ENCODE measurements at regions not wholly inside any gene's neighbourhood (a gene's known extent, or its start where the extent isn't known, plus 50 kb on each side); places are given as distances from the start of the nearest gene placed in this dataset.
"Not testable (repeated sequence)": the region's sequence is repeated elsewhere in the genome, so short reads cannot be mapped to it uniquely, and the experiment has no call there.

- no peak for DNase-seq (ENCODE audit: low read depth)
Observed at GRCh38 chr5:68116408-68116807, 99.1 kb upstream of the PIK3R1 start.

GRCh38 chr5:68115584-68115983 is 100.0 kb upstream of the PIK3R1 start:
- no peak for DNase-seq (ENCODE audit: low read depth)

GRCh38 chr5:68114378-68115040 is 101.0 kb upstream of the PIK3R1 start:
- peak; percentile 88 for DNase-seq (ENCODE audit: low read depth)

- no peak for DNase-seq (ENCODE audit: low read depth)
Observed at GRCh38 chr5:68112658-68113057, 102.9 kb upstream of the PIK3R1 start.

DNA sequence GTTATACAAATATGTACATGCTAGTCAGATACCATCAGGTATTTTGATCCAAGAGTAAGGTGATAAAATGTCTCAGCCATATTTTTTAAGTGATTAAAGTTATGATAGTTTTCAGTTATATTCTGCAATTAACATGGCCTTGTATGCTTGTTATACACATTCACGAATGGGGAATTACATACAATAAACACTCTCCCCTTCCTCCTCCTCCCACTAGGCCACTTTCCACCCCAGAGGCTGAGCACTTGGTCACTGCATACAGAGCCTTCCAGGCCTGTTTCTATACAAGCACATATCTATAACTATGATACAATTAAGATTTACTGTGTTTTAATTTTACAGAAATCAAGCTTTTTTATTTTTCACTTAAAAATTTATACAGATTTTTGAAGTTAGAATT is 104.7 kb upstream of the PIK3R1 start:
- DNase-seq (ENCODE audit: low read depth), result no peak

- no peak for DNase-seq (ENCODE audit: low read depth)
Observed at GRCh38 chr5:68110264-68110663, 105.3 kb upstream of the PIK3R1 start.

GRCh38 chr5:68104217-68104616 is 111.3 kb upstream of the PIK3R1 start:
- not testable (repeated sequence) for DNase-seq (ENCODE audit: low read depth)

GRCh38 chr5:68103297-68103696 is 112.3 kb upstream of the PIK3R1 start:
- not testable (repeated sequence) for DNase-seq (ENCODE audit: low read depth)

DNA sequence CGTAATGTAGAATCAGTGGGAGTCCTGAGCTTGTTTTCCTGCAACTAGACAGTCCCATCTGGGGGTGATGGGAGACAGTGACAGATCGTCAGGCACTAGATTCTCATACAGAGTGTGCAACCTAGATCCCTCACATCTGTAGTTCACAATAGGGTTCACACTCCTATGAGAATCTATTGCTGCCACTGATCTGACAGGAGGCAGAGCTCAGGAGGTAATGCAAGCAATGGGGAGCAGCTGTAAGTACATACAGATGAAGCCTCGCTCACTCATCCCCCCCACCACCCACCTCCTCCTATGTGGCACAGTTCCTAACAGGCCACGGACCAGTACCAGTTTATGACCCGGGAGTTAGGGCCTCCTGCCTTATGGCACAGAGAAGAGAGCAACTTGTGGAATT is 116.2 kb upstream of the PIK3R1 start:
- DNase-seq (ENCODE audit: low read depth), result no peak

GRCh38 chr5:68093455-68094159 is 121.9 kb upstream of the PIK3R1 start:
- peak; percentile 41 for DNase-seq (ENCODE audit: low read depth)

DNA sequence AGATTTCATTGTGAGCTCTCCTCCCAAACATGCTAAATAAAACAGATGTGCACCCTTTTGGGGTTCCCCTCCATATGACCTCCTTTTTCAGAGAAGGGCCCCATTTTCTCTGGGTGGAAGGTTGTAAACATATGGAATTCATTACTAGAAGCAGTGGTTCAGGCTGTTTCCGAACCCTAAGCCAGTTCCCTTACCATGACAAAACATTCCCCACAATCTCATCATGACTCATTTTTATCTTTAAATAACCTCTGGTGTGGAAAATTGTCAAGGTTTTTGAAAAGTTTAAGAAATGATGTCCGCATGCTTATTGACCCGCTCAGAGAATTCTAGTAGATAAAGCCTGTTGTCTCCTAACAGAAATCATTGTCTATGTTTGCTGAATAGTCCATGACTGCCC is 127.3 kb upstream of the PIK3R1 start:
- DNase-seq (ENCODE audit: low read depth), result peak; percentile 29

DNA sequence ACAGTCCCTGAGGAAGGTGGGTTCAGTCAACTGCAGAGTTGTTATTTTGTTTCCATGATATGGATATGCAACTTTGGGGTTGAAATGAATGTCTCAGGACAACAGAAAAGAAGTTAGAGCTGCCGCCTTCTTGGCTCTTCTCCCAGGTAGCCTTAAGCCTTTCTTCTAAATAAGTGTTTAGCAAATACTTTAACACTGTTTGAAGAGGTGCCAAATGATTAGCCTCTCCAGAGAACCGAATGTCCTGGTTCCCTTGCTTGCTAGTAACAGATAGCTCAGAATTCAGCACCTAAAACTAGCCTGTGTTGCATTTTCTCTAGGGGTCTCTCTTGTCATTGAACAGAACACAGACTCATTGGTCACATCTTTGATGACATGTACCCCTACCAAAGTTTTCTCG is 127.7 kb upstream of the PIK3R1 start:
- DNase-seq (ENCODE audit: low read depth), result no peak

GRCh38 chr5:68086857-68087256 is 128.7 kb upstream of the PIK3R1 start:
- DNase-seq (ENCODE audit: low read depth), result peak; percentile 37

DNA sequence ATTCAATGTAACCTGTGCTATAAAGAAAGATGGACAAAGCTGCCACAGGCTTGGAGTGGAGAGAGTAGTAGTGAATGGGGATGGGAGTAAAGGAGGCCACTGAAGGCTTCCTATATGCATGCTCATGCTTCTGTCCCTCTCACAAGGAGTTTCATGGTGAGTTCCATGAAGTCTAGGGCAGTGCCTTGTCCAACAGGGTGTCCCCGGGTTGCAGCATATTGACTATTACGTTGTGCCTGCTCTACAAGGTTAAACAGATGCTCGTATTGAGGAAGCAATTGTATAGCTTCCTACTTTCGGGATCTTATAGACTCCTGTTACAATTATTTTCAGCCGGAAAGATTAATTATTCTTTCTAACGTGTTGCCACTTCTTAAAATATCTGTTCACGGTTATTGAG is 129.1 kb upstream of the PIK3R1 start:
- DNase-seq (ENCODE audit: low read depth), result no peak

GRCh38 chr5:68084396-68084795 is 131.2 kb upstream of the PIK3R1 start:
- DNase-seq (ENCODE audit: low read depth), result no peak

DNA sequence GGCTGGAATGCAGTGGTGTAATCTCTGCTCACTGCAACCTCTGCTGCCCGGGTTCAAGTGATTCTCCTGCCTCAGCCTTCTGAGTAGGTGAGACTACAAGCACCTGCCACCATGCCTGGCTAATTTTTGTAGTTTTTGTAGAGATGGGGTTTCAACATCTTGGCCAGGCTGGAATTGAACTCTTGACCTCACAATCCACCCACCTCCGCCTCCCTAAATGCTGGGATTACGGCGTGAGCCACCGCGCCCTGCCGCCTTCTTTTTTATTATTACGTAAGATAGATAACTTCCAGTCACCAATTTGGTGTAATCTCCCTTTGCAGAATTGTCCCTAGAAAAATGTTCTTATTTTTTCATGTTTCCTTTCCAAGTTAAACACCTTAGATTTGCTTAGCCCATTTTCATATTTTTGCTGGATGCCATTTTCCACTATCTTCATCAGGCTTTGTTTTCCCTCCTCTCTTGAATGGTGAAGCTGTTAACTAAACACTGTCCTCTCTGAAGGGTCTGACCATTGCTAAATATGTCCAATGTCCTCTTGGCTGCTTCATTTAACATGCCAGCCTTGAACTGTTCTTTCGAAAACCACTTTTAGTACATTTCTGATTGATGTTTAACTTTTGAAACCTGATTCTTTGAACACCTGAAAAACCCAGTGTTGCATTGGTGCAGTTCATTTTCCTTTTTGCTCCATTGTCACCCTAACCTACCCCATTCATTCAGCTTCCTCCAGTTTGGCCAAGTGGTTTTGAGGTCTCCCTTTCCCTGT is 135.1 kb upstream of the PIK3R1 start:
- DNase-seq (ENCODE audit: low read depth), result no peak

DNA sequence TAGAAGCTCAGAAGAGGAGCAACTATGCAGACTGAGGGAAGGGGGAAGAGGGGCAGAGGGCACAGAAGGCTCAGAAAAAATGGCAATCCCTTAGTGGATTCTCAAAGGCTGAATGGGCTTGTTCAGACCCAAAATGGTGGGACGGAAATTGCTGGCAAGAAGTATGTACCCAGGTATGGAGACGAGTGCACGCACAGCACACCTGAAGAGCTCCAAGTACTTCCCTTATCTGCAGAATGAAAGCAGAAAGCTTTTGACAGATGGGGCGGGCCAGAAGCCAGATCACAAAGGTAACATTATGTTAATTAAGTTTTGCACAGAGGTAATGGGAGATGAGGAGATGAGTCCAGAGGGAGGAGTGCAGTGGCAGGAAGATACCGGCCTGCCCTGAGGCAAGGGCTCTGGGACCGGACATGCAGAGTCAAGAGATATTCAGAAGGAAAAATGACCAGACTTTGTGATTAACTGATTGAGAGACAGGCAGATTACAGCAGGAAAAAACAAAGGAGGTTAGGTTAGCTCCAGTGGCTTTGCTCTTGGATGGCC is 138.1 kb upstream of the PIK3R1 start:
- DNase-seq (ENCODE audit: low read depth), result no peak

GRCh38 chr5:68074633-68075032 is 140.9 kb upstream of the PIK3R1 start:
- DNase-seq (ENCODE audit: low read depth), result no peak

- no peak for DNase-seq (ENCODE audit: low read depth)
Observed at GRCh38 chr5:68074048-68074632, 141.4 kb upstream of the PIK3R1 start.

- no peak for DNase-seq (ENCODE audit: low read depth)
Observed at GRCh38 chr5:68071736-68072135, 143.8 kb upstream of the PIK3R1 start.

DNA sequence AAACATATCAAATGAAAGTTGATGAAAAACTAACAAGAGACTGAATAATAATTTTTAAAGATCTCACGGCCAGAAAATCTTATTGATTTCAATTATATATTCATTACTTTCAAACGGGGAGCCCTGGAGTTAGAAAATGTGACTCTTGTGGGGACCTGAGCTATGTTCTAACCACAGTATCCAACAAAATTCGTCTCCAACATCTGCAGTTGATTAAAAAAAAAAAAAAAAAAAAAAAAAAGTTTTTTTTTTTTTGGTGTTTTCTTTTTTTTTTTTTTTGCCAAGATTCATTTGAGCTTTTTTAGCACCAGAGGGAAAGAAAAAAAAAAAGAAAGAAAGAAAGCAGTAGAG is 144.3 kb upstream of the PIK3R1 start:
- no peak for DNase-seq (ENCODE audit: low read depth)
